Hepatocyte (in vitro differentiated cells): ENCODE measurements at regions not wholly inside any gene's neighbourhood (a gene's known extent, or its start where the extent isn't known, plus 50 kb on each side); places are given as distances from the start of the nearest gene placed in this dataset.

Experiments used
- CTCF ChIP-seq: fragments of 200-600 bp; sonication (generic); IDR thresholded peaks from 2 replicates; pipeline ENCODE4 v1.5.1; 2016; ENCODE audit warnings: antibody characterized with exemption, mild to moderate bottlenecking; ENCODE audit not compliant: poor library complexity
- EZH2phosphoT487 ChIP-seq: fragments of 200-600 bp; sonication (generic); IDR thresholded peaks from one replicate; pipeline ENCODE4 v1.6.1; 2018; ENCODE audit warnings: antibody characterized with exemption, mild to moderate bottlenecking, low read depth, moderate library complexity; ENCODE audit not compliant: unreplicated experiment, severe bottlenecking

DNA sequence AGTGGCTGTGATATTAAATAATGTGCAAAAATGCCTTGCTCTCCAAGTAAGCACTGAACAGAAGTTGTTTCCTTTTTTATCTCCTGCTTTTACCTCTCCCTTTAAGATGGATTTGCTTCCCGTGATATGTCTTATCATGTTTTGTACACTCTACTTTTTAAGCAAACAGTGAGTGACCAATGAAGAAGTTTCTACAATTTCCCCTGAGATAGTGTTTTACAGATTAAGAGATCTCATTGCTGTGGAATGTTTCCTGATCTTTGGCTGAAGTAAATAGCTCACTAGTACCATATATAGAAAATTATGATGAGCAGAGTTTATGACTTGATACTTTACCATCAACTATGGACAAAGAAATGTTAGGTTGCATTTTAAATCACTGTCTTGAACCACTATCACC, 184.8 kb upstream of the PDE3A start:
- TF ChIP-seq CTCF (no peak), EZH2phosphoT487 (no peak)
